Mesenchymal stem cell (in vitro differentiated cells and primary cell): ENCODE measurements at regions not wholly inside any gene's neighbourhood (a gene's known extent, or its start where the extent isn't known, plus 50 kb on each side); places are given as distances from the start of the nearest gene placed in this dataset.

Experiments used
- DNase-seq: peaks from one replicate; pipeline ENCODE4 v3.0.0-alpha.2; 2013
- H2AFZ ChIP-seq: one replicate; pipeline ENCODE4 v1.6.1; 2013; ENCODE audit warnings: low read depth, mild to moderate bottlenecking, control low read depth, inconsistent platforms, low read length, moderate library complexity
- H2AK5ac ChIP-seq: 2 replicates; pipeline ENCODE4 v1.6.1; 2013; ENCODE audit warnings: low read length, moderate library complexity, mild to moderate bottlenecking, inconsistent platforms; ENCODE audit not compliant: severe bottlenecking
- H2BK120ac ChIP-seq: one replicate; pipeline ENCODE4 v1.6.1; 2013; ENCODE audit warnings: low read depth, mild to moderate bottlenecking, inconsistent platforms, low read length, moderate library complexity
- H2BK12ac ChIP-seq, 2 experiments: one replicate each; pipeline ENCODE4 v1.6.1; 2013; ENCODE audit warnings: inconsistent platforms in 2 of 2, low read length in 2 of 2, mild to moderate bottlenecking in 2 of 2, moderate library complexity in 2 of 2, control low read depth in 1 of 2
- H2BK15ac ChIP-seq: one replicate; pipeline ENCODE4 v1.6.1; 2013; ENCODE audit warnings: mild to moderate bottlenecking, low read depth, inconsistent platforms; ENCODE audit not compliant: poor library complexity, severe bottlenecking
- H2BK5ac ChIP-seq: 2 replicates; pipeline ENCODE4 v1.6.1; 2013; ENCODE audit warnings: low read depth, mild to moderate bottlenecking, low read length, control low read depth, inconsistent platforms; ENCODE audit not compliant: poor library complexity, severe bottlenecking
- H3K14ac ChIP-seq, 2 experiments: one replicate each; pipeline ENCODE4 v1.6.1; 2013; ENCODE audit warnings: inconsistent platforms in 2 of 2, low read length in 2 of 2, control low read depth in 1 of 2, mild to moderate bottlenecking in 1 of 2, moderate library complexity in 1 of 2
- H3K18ac ChIP-seq, 2 experiments: one replicate each; pipeline ENCODE4 v1.6.1; 2013; ENCODE audit warnings: inconsistent platforms in 2 of 2, low read length in 2 of 2, control low read depth in 1 of 2, low read depth in 1 of 2, mild to moderate bottlenecking in 1 of 2
- H3K23ac ChIP-seq, 2 experiments: one replicate each; pipeline ENCODE4 v1.6.1; 2013; ENCODE audit warnings: inconsistent platforms in 2 of 2, low read length in 2 of 2, mild to moderate bottlenecking in 2 of 2, moderate library complexity in 2 of 2, control low read depth in 1 of 2
- H3K27ac ChIP-seq: 2 replicates; pipeline ENCODE4 v1.5.1; 2013; ENCODE audit warnings: mild to moderate bottlenecking, moderate library complexity, low read length, control low read depth, inconsistent platforms; ENCODE audit not compliant: poor library complexity, severe bottlenecking
- H3K27me3 ChIP-seq, 2 experiments: 2 replicates each; pipeline versions ENCODE4 v1.6.1 to v1.7.0; 2013; ENCODE audit warnings: low read length in 2 of 2, mild to moderate bottlenecking in 2 of 2, moderate library complexity in 2 of 2, control low read depth in 1 of 2, inconsistent platforms in 1 of 2; ENCODE audit not compliant: control insufficient read depth in 1 of 2, insufficient read depth in 1 of 2
- H3K36me3 ChIP-seq, 2 experiments: 2 replicates each; pipeline versions ENCODE4 v1.6.1 to v1.7.0; 2013; ENCODE audit warnings: low read length in 2 of 2, control low read depth in 1 of 2, inconsistent platforms in 1 of 2, low read depth in 1 of 2, mild to moderate bottlenecking in 1 of 2; ENCODE audit not compliant: insufficient read depth in 2 of 2, control insufficient read depth in 1 of 2
- H3K4ac ChIP-seq, 2 experiments: one replicate each; pipeline ENCODE4 v1.6.1; 2013; ENCODE audit warnings: inconsistent platforms in 2 of 2, low read length in 2 of 2, mild to moderate bottlenecking in 2 of 2, moderate library complexity in 2 of 2, control low read depth in 1 of 2, low read depth in 1 of 2
- H3K4me1 ChIP-seq: 2 replicates; pipeline ENCODE4 v1.6.1; 2013; ENCODE audit warnings: low read depth, low read length, control low read depth; ENCODE audit not compliant: control insufficient read depth, insufficient read depth
- H3K4me2 ChIP-seq: 2 replicates; pipeline ENCODE4 v1.6.1; 2013; ENCODE audit warnings: low read length, mild to moderate bottlenecking, inconsistent platforms; ENCODE audit not compliant: poor library complexity, severe bottlenecking
- H3K4me3 ChIP-seq, 2 experiments: 2 replicates each; pipeline versions ENCODE4 v1.5.1 to v1.7.0; 2013; ENCODE audit warnings: low read length in 2 of 2, mild to moderate bottlenecking in 2 of 2, control low read depth in 1 of 2, low read depth in 1 of 2; ENCODE audit not compliant: insufficient read depth in 1 of 2
- H3K79me1 ChIP-seq: replicated peaks from 2 replicates; pipeline ENCODE4 v1.6.1; 2013; ENCODE audit warnings: mild to moderate bottlenecking, control low read depth, low read length, inconsistent platforms; ENCODE audit not compliant: poor library complexity, severe bottlenecking
- H3K9ac ChIP-seq: 2 replicates; pipeline ENCODE4 v1.7.0; 2013; ENCODE audit warnings: mild to moderate bottlenecking, low read length, moderate library complexity
- H3K9me3 ChIP-seq: 2 replicates; pipeline ENCODE4 v1.7.0; 2013; ENCODE audit warnings: mild to moderate bottlenecking, low read length; ENCODE audit not compliant: control insufficient read depth
- H4K8ac ChIP-seq: one replicate; pipeline ENCODE4 v1.6.1; 2013; ENCODE audit warnings: inconsistent platforms, mild to moderate bottlenecking, low read length, moderate library complexity
- H4K91ac ChIP-seq: one replicate; pipeline ENCODE4 v1.6.1; 2013; ENCODE audit warnings: mild to moderate bottlenecking, low read length, inconsistent platforms
- WGBS: methylation state at CpG from one replicate; pipeline ENCODE4 v1.1.7; 2013; ENCODE audit warnings: mixed read lengths; 5-methylcytosine and 5-hydroxymethylcytosine counted together

DNA sequence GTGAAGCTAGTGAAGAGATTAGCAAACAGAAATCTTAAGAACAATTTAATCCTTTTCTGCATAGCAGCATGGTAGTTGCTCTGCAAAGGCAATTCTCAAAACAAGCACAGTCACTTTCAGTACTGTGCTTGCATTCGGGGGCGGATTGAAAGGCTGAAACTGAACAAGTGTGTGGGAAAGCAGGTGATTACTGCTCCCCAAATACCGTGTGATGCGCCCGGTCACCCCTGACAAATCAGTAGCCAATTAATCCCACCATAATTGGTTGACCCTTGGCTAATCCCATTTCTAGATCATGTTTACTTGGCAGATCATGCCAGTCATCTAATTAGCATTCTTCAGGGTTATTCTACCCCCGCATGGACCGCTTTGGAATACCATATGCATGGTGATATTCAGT lies 76.5 kb upstream of the ADRB1 start:
- WGBS: 95% methylated on average over 7 of the region's 7 CpGs
- no peaks in the 10 kb centered on the region for H3K4me1 ChIP-seq
- H3K4me3 ChIP-seq: no peak overlapping the region

DNA sequence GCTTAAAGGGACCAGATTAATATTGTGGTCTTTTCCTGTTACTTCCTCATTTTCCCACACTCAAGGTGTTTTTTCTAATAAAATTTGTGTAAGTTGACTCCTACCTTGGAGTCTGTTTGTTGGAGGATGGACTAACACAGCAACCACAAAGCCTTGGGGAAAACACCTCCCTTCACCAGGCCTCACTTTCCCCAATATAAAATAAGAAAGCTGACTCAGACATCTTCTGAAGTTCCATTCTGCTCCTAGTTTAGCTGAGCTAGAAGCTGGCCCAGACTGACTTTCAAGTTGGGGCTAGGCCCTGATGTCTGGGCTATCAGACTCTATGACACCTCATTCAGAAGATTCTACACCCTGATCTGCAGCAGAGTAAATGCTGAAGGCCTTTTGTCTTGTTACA lies 73.0 kb upstream of the ADRB1 start:
- H2BK15ac ChIP-seq: no peak overlapping the region
- H3K9me3 ChIP-seq: no peaks in the 10 kb centered on the region
- H2BK120ac ChIP-seq: no peak overlapping the region
- H3K9ac ChIP-seq: no peak overlapping the region
- H4K91ac ChIP-seq: no peak overlapping the region
- no peak overlapping the region for H3K4me2 ChIP-seq
- H3K36me3 ChIP-seq: no peaks in the 10 kb centered on the region
- no peak overlapping the region for H3K4ac ChIP-seq
- no peak overlapping the region for H3K4me3 ChIP-seq
- H2AK5ac ChIP-seq: no peak overlapping the region
- peaks cover 0 to 15% of the 10 kb centered on the region in 2 experiments for H3K27me3 ChIP-seq
- H3K14ac ChIP-seq: no peak overlapping the region
- no peak overlapping the region for H3K27ac ChIP-seq
- H3K79me1 ChIP-seq: no peaks in the 10 kb centered on the region
- H2BK12ac ChIP-seq: no peak overlapping the region
- H3K4me1 ChIP-seq: no peaks in the 10 kb centered on the region
- H4K8ac ChIP-seq: no peak overlapping the region
- H2BK5ac ChIP-seq: no peak overlapping the region
- H3K23ac ChIP-seq: no peak overlapping the region
- DNase-seq: no peak
- no peak overlapping the region for H3K18ac ChIP-seq
- H2AFZ ChIP-seq: no peak overlapping the region

More for the DNA sequence above, 76.5 kb upstream of the ADRB1 start:
- no peak overlapping the region for H2BK5ac ChIP-seq
- H3K27ac ChIP-seq: no peak overlapping the region
- no peak overlapping the region for H3K4ac ChIP-seq
- peaks cover 0 to 11% of the 10 kb centered on the region in 2 experiments for H3K27me3 ChIP-seq
- no peak for DNase-seq
- H2BK120ac ChIP-seq: no peak overlapping the region
- no peak overlapping the region for H3K14ac ChIP-seq
- H3K4me2 ChIP-seq: no peak overlapping the region
- H3K36me3 ChIP-seq: no peaks in the 10 kb centered on the region
- H2AFZ ChIP-seq: no peak overlapping the region
- no peak overlapping the region for H2AK5ac ChIP-seq
- no peak overlapping the region for H2BK12ac ChIP-seq
- no peaks in the 10 kb centered on the region for H3K9me3 ChIP-seq
- no peak overlapping the region for H4K8ac ChIP-seq
- H2BK15ac ChIP-seq: no peak overlapping the region
- no peak overlapping the region for H3K9ac ChIP-seq
- H4K91ac ChIP-seq: no peak overlapping the region
- no peak overlapping the region for H3K18ac ChIP-seq
- no peaks in the 10 kb centered on the region for H3K79me1 ChIP-seq
- H3K23ac ChIP-seq: no peak overlapping the region

DNA sequence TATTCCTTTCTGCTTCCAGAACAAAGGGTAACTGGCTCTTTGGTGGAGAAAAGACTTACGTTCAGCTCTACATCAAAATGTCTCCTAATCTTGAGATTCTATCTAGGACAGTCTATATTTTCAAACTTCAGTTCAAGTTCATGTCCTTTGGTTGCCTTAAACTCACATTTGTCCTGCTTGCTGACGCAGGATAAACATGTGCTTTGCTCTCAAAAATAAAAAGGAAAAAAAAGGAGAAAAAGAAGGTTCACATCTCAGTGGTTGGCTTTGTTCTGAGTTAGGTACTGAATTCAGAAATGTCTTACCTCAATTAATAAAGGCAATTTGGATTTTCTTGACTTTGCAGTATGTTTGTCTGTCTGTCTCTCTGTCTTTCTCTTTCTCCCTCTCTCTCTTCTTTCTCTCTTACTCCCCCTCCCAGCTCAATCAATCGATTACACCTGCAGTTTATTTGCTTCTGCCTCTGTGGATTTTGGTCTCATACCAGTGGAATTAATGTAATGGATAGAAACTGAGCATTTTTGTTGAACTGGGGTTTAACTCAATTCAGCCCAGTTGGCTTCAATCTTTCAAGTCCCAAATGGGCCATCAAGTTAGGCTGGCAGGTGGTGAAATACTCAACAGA lies 72.2 kb upstream of the ADRB1 start:
- Histone ChIP-seq H3K79me1 (no peaks in the 10 kb centered on the region), H3K27ac (no peak overlapping the region), H3K4ac (no peak overlapping the region), H2BK5ac (no peak overlapping the region), H3K4me2 (no peak overlapping the region), H4K8ac (no peak overlapping the region), H3K23ac (no peak overlapping the region), H3K4me3 (no peak overlapping the region), H3K4me1 (no peaks in the 10 kb centered on the region), H2AFZ (no peak overlapping the region), H3K9me3 (no peaks in the 10 kb centered on the region), H2BK120ac (no peak overlapping the region), H2AK5ac (no peak overlapping the region), H3K36me3 (no peaks in the 10 kb centered on the region), H3K27me3 (peaks cover 0 to 11% of the 10 kb centered on the region in 2 experiments), H3K9ac (no peak overlapping the region), H3K18ac (no peak overlapping the region), H4K91ac (no peak overlapping the region), H2BK15ac (no peak overlapping the region), H2BK12ac (no peak overlapping the region), H3K14ac (no peak overlapping the region)
- 93% methylated on average over 2 of the region's 3 CpGs for WGBS
- DNase-seq: no peak

DNA sequence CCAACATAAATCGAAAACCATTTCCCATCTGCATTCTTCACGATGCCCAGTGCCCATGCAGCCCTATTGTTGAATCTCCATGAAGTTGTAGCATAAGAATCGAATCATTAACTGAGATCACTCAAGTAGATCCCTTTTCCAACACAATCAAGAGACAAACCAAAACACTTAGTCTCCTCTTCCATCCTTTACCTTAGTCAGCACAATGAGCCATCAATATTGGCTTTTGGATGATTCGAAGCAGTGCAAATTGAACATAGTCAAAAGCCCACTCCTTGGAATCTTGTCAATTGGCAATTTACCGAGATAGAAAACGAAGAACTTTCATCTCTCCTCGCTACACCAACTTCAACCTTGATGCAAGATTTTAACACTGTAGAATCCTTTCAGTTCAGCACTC lies 66.5 kb upstream of the ADRB1 start:
- Histone ChIP-seq H2BK120ac (no peak overlapping the region), H3K4me3 (no peak overlapping the region), H3K18ac (no peak overlapping the region), H2BK12ac (no peak overlapping the region), H3K4me2 (no peak overlapping the region), H2BK5ac (no peak overlapping the region), H3K4me1 (no peaks in the 10 kb centered on the region), H2AFZ (no peak overlapping the region), H3K27ac (no peak overlapping the region), H3K23ac (no peak overlapping the region), H3K36me3 (no peaks in the 10 kb centered on the region), H3K79me1 (no peaks in the 10 kb centered on the region), H3K14ac (no peak overlapping the region), H3K27me3 (peaks cover 0 to 18% of the 10 kb centered on the region in 2 experiments), H3K9me3 (no peaks in the 10 kb centered on the region), H2BK15ac (no peak overlapping the region), H3K4ac (no peak overlapping the region), H2AK5ac (no peak overlapping the region), H4K91ac (no peak overlapping the region), H3K9ac (no peak overlapping the region), H4K8ac (no peak overlapping the region)
- WGBS: 94% methylated on average over 7 of the region's 7 CpGs
- DNase-seq: no peak
